SU-DHL-6 (cell line): ENCODE measurements at regions not wholly inside any gene's neighbourhood (a gene's known extent, or its start where the extent isn't known, plus 50 kb on each side); places are given as distances from the start of the nearest gene placed in this dataset.
A peak's percentile ranks its signal among the peaks of the same experiment; 100 is the strongest.

ENCODE experiments used
- H2AFZ ChIP-seq: fragments of 200-600 bp; sonication (generic); 2 replicates; pipeline ENCODE4 v1.6.1; 2014; ENCODE audit warnings: low read depth, mild to moderate bottlenecking, moderate library complexity, mixed read lengths, antibody characterized with exemption, low read length; ENCODE audit not compliant: severe bottlenecking
- H3F3A ChIP-seq: fragments of 200-600 bp; shearing (Covaris generic); 2 replicates; pipeline ENCODE4 v1.6.0; 2016; ENCODE audit warnings: antibody characterized with exemption, mild to moderate bottlenecking; ENCODE audit not compliant: insufficient read depth
- H3K27ac ChIP-seq: fragments of 200-600 bp; sonication (generic); 2 replicates; pipeline ENCODE4 v1.5.1; 2016; ENCODE audit warnings: low read depth, mild to moderate bottlenecking, low read length, moderate library complexity, mixed read lengths
- H3K27me3 ChIP-seq: fragments of 200-600 bp; sonication (generic), shearing (Covaris generic); 2 replicates; pipeline ENCODE4 v1.6.0; 2014; ENCODE audit warnings: mild to moderate bottlenecking, low read length
- H3K36me3 ChIP-seq: fragments of 200-600 bp; sonication (generic); 2 replicates; pipeline ENCODE4 v1.6.1; 2014; ENCODE audit warnings: mild to moderate bottlenecking, low read length, mixed read lengths
- H3K4me2 ChIP-seq: fragments of 300-600, 200-600 bp; shearing (Covaris generic), sonication (generic); 2 replicates; pipeline ENCODE4 v1.6.0; 2014; ENCODE audit warnings: low read length, low read depth, mild to moderate bottlenecking; ENCODE audit not compliant: poor library complexity, severe bottlenecking
- H3K4me3 ChIP-seq: fragments of 200-600 bp; sonication (generic); 2 replicates; pipeline ENCODE4 v1.5.1; 2014; ENCODE audit warnings: antibody characterized with exemption, low read length, mild to moderate bottlenecking, mixed read lengths; ENCODE audit not compliant: insufficient read depth, poor library complexity, severe bottlenecking
- H3K79me2 ChIP-seq: fragments of 200-600 bp; sonication (generic); 2 replicates; pipeline ENCODE4 v1.6.1; 2014; ENCODE audit warnings: mild to moderate bottlenecking, low read length, moderate library complexity; ENCODE audit not compliant: insufficient read depth
- H3K9ac ChIP-seq: fragments of 200-600 bp; sonication (generic); 2 replicates; pipeline ENCODE4 v1.7.0; 2014; ENCODE audit warnings: mild to moderate bottlenecking, low read length
- H3K9me2 ChIP-seq: fragments of 200-600 bp; sonication (generic); replicated peaks from 2 replicates; pipeline ENCODE4 v1.6.1; 2014; ENCODE audit warnings: low read length; ENCODE audit not compliant: insufficient read depth
- H3K9me3 ChIP-seq: fragments of 200-600 bp; sonication (generic); 2 replicates; pipeline ENCODE4 v1.6.1; 2014; ENCODE audit warnings: low read length, mixed read lengths; ENCODE audit not compliant: insufficient read depth
- H4K20me1 ChIP-seq: fragments of 200-600 bp; sonication (generic); 2 replicates; pipeline ENCODE4 v1.6.1; 2014; ENCODE audit warnings: low read depth, mild to moderate bottlenecking, antibody characterized with exemption, low read length, moderate library complexity, mixed read lengths
- EZH2phosphoT487 ChIP-seq: fragments of 200-600 bp; sonication (generic), shearing (Covaris generic); conservative IDR thresholded peaks from 2 replicates; pipeline ENCODE4 v1.6.1; 2018; ENCODE audit warnings: mild to moderate bottlenecking, antibody characterized with exemption, low read length, moderate library complexity, mixed read lengths
- TF ChIP-seq, protein P1 (sequence below): fragments of 200-600 bp; sonication (generic); IDR thresholded peaks from one replicate; pipeline ENCODE4 v1.5.1; 2017; ENCODE audit warnings: antibody characterized with exemption, mild to moderate bottlenecking, low read length, moderate library complexity; ENCODE audit not compliant: insufficient read depth, poor library complexity, severe bottlenecking

DNA sequence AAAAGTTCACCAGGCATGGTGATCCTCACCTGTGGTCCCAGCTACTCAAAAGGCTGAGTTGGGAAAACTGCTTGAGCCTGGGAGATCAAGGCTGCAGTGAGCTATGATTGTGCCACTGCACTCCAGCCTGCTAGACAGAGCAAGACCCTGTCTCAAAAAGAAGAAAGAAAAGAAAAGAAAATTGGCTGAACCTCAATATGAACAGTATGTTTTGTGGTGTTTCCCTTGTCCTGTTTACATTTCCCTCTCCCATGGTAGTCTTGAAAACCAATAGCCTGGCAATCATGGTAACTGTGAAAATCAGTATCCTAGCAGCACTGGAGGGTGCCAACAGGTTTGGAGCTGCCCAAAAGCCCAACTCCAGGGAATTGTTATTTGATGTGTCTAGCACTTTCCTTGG lies 174.1 kb upstream of the NR4A3 start:
- H3K4me2 ChIP-seq = no peak overlapping the region
- no peaks in the 10 kb centered on the region for H4K20me1 ChIP-seq
- no peak overlapping the region for H3K4me3 ChIP-seq
- H3K27me3 ChIP-seq = no peaks in the 10 kb centered on the region
- no peaks in the 10 kb centered on the region for H3K9me3 ChIP-seq
- no peak overlapping the region for H2AFZ ChIP-seq
- H3K36me3 ChIP-seq = no peaks in the 10 kb centered on the region
- no peaks in the 10 kb centered on the region for H3K9me2 ChIP-seq
- H3F3A ChIP-seq = no peaks in the 10 kb centered on the region
- no peak overlapping the region for H3K9ac ChIP-seq
- H3K79me2 ChIP-seq = no peaks in the 10 kb centered on the region
- H3K27ac ChIP-seq = no peak overlapping the region
- TF ChIP-seq EZH2phosphoT487 = no peak

DNA sequence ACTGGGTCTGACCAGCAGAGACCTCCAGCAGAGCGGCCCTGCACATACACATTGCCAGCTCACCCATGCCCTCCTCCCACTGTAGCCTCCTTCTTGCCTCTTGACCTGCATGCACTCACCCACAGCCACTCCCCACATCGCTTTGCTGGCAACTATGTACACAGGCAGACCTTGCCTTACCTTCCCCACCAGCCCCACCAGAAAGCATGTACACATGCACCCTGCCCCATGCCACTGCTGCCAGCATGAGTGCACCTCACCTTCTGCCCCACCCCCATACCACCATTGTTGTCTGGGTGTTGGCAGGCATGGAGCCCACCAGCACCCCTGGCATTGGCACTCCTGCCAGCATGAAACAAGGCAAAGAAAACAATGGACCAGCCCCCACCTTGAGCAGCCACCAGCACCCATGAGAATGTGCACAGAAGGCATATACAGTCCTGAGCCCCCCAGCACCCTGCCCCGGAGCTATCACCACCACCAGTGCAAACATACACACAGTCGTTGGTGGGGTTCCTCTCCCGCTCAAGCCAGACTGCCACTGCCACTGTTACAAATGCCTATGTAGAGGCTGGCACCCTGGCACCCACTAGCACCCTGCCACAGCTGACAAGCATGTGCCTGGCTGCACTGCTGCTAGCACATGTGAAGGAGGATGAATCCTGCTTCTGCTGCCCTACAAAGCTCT lies 171.4 kb upstream of the NR4A3 start:
- Histone ChIP-seq H3K27ac (no peak overlapping the region), H3K4me3 (no peak overlapping the region), H3K79me2 (no peaks in the 10 kb centered on the region), H3K9me3 (no peaks in the 10 kb centered on the region), H3K36me3 (no peaks in the 10 kb centered on the region), H3K4me2 (no peak overlapping the region), H3K9ac (no peak overlapping the region), H3F3A (no peaks in the 10 kb centered on the region), H2AFZ (no peak overlapping the region), H3K27me3 (no peaks in the 10 kb centered on the region), H4K20me1 (no peaks in the 10 kb centered on the region), H3K9me2 (no peaks in the 10 kb centered on the region)
- TF ChIP-seq, protein P1, sequence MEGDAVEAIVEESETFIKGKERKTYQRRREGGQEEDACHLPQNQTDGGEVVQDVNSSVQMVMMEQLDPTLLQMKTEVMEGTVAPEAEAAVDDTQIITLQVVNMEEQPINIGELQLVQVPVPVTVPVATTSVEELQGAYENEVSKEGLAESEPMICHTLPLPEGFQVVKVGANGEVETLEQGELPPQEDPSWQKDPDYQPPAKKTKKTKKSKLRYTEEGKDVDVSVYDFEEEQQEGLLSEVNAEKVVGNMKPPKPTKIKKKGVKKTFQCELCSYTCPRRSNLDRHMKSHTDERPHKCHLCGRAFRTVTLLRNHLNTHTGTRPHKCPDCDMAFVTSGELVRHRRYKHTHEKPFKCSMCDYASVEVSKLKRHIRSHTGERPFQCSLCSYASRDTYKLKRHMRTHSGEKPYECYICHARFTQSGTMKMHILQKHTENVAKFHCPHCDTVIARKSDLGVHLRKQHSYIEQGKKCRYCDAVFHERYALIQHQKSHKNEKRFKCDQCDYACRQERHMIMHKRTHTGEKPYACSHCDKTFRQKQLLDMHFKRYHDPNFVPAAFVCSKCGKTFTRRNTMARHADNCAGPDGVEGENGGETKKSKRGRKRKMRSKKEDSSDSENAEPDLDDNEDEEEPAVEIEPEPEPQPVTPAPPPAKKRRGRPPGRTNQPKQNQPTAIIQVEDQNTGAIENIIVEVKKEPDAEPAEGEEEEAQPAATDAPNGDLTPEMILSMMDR = no peak
- TF ChIP-seq EZH2phosphoT487 = no peak

DNA sequence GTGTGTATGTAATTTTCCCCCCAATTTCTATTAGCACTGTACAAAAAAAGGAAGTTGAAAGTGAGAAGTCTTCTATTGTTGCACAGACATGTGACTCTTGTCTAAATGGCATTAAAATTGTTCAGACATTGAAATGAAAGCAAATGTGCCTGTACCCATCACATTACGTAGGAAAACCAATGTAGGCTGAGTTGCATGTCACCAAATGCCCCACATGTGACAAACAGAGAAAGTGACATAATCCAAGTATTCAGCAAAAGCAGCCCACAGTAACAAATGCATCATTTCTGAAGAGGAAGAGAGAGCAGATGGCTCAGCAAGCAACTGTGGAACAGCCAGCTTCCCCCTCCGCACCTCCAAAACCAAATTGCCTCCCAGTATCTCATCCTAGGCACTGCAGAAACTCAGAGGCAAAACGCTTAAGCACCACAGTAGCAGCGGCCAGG lies 161.5 kb upstream of the NR4A3 start:
- Histone ChIP-seq H4K20me1 (no peaks in the 10 kb centered on the region), H3K9me2 (no peaks in the 10 kb centered on the region), H3K9ac (no peak overlapping the region), H3K27ac (no peak overlapping the region), H3K79me2 (no peaks in the 10 kb centered on the region), H3K27me3 (no peaks in the 10 kb centered on the region), H3K4me2 (peak overlapping the region; percentile 16), H3K36me3 (no peaks in the 10 kb centered on the region), H3F3A (no peaks in the 10 kb centered on the region), H3K4me3 (no peak overlapping the region), H2AFZ (peak overlapping the region; percentile 52), H3K9me3 (no peaks in the 10 kb centered on the region)
- no peak for TF ChIP-seq EZH2phosphoT487
- TF ChIP-seq, protein P1 = no peak

DNA sequence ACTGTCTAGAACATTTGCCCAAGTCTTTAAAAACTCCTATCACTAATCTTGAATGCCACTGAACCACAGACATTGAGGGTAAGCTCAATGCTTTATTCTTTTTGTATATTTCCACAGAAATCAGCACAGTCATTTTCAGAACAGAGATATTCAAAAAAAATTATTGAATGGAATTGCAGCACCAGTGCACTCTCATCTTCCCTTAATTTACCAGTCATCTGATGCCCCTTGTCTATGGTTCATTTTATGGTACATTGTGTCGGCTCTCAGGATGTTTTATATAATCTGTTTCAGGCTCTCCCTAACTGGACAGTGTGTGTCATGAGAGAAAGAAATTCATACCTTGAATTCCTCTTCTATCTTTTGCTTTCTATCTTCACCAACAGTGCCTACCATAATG lies 158.4 kb upstream of the NR4A3 start:
- Histone ChIP-seq H3K36me3 (no peaks in the 10 kb centered on the region), H3K4me2 (no peak overlapping the region), H3K27me3 (no peaks in the 10 kb centered on the region), H3K9ac (no peak overlapping the region), H3K9me3 (no peaks in the 10 kb centered on the region), H3K27ac (no peak overlapping the region), H2AFZ (no peak overlapping the region), H3F3A (no peaks in the 10 kb centered on the region), H3K79me2 (no peaks in the 10 kb centered on the region), H4K20me1 (no peaks in the 10 kb centered on the region), H3K9me2 (no peaks in the 10 kb centered on the region), H3K4me3 (no peak overlapping the region)
- TF ChIP-seq EZH2phosphoT487 = no peak
- TF ChIP-seq, protein P1 = no peak
